Fibroblast of lung (primary cell): ENCODE measurements at regions not wholly inside any gene's neighbourhood (a gene's known extent, or its start where the extent isn't known, plus 50 kb on each side); places are given as distances from the start of the nearest gene placed in this dataset.
"Not testable (repeated sequence)": the region's sequence is repeated elsewhere in the genome, so short reads cannot be mapped to it uniquely, and the experiment has no call there.

Source experiments
- DNase-seq, 2 donors: peaks; one replicate each; pipeline versions ENCODE4 v3.0.0 to v3.0.0-alpha.2; 2010; ENCODE audit warnings: low read depth in 2 of 2
- H2AFZ ChIP-seq: 2 replicates; pipeline ENCODE4 v1.5.1; 2012; ENCODE audit warnings: low read length, control low read depth, inconsistent platforms
- H3K27ac ChIP-seq: 2 replicates; pipeline ENCODE4 v1.5.1; 2011; ENCODE audit warnings: low read length, control low read depth; ENCODE audit not compliant: insufficient read depth
- H3K27me3 ChIP-seq: 2 replicates; pipeline ENCODE4 v1.5.1; 2011; ENCODE audit warnings: mild to moderate bottlenecking, low read length; ENCODE audit not compliant: control insufficient read depth, insufficient read depth
- H3K36me3 ChIP-seq: 2 replicates; pipeline ENCODE4 v1.5.1; 2011; ENCODE audit warnings: low read length; ENCODE audit not compliant: control insufficient read depth, insufficient read depth
- H3K4me1 ChIP-seq: 2 replicates; pipeline ENCODE4 v1.5.1; 2011; ENCODE audit warnings: low read length; ENCODE audit not compliant: control insufficient read depth, insufficient read depth; ENCODE audit errors: extremely low read depth
- H3K4me2 ChIP-seq: 2 replicates; pipeline ENCODE4 v1.5.1; 2011; ENCODE audit warnings: low read length, control low read depth; ENCODE audit not compliant: insufficient read depth; ENCODE audit errors: extremely low read depth
- H3K4me3 ChIP-seq, 4 experiments: fragments of 200-600 bp in 1 of 4; sonication (generic) in 1 of 4; replicated peaks in 1 of 4; 2 replicates each; pipeline ENCODE4 v1.5.1; 2011 to 2016; ENCODE audit warnings: low read length in 4 of 4, low read depth in 3 of 4, mild to moderate bottlenecking in 3 of 4, control low read depth in 2 of 4, inconsistent platforms in 1 of 4, mixed read lengths in 1 of 4; ENCODE audit not compliant: insufficient read depth in 1 of 4; ENCODE audit errors: control extremely low read depth in 1 of 4
- H3K79me2 ChIP-seq: 2 replicates; pipeline ENCODE4 v1.5.1; 2012; ENCODE audit warnings: mild to moderate bottlenecking, low read length, inconsistent platforms; ENCODE audit not compliant: control insufficient read depth, insufficient read depth
- H3K9ac ChIP-seq: 2 replicates; pipeline ENCODE4 v1.5.1; 2011; ENCODE audit warnings: mild to moderate bottlenecking, low read length, control low read depth; ENCODE audit not compliant: insufficient read depth
- H3K9me3 ChIP-seq: 2 replicates; pipeline ENCODE4 v1.5.1; 2012; ENCODE audit warnings: low read depth, low read length; ENCODE audit not compliant: control insufficient read depth, insufficient read depth
- H4K20me1 ChIP-seq: 2 replicates; pipeline ENCODE4 v1.5.1; 2011; ENCODE audit warnings: low read length; ENCODE audit not compliant: control insufficient read depth, insufficient read depth; ENCODE audit errors: extremely low read depth
- CTCF ChIP-seq, 2 donors: IDR thresholded peaks in 1 of 2; conservative IDR thresholded peaks in 1 of 2; 1 replicate in 1 of 2; 2 replicates in 1 of 2; pipeline ENCODE4 v1.5.1; 2011 to 2012; ENCODE audit warnings: low read length in 2 of 2, control low read depth in 1 of 2, inconsistent platforms in 1 of 2, low read depth in 1 of 2, mild to moderate bottlenecking in 1 of 2
- EZH2 ChIP-seq: IDR thresholded peaks from 2 replicates; pipeline ENCODE4 v1.5.1; 2012; ENCODE audit warnings: low read length, control low read depth, mild to moderate bottlenecking; ENCODE audit errors: missing control alignments

GRCh38 chr7:9071160-9071762 is 637.9 kb downstream of the NXPH1 start:
- Histone ChIP-seq H3K4me2 (no peak overlapping the region), H4K20me1 (no peaks in the 10 kb centered on the region), H3K27ac (no peak overlapping the region), H3K79me2 (no peaks in the 10 kb centered on the region), H3K4me3 (no peak overlapping the region), H3K27me3 (no peaks in the 10 kb centered on the region), H3K4me1 (no peaks in the 10 kb centered on the region), H3K9ac (no peak overlapping the region), H2AFZ (no peak overlapping the region), H3K9me3 (no peaks in the 10 kb centered on the region), H3K36me3 (no peaks in the 10 kb centered on the region)
- no peak for DNase-seq
- TF ChIP-seq CTCF (conservative IDR thresholded peaks at IDR 0.05 in 1 of 2, IDR thresholded peaks at IDR 0.05 in 1 of 2; ENCODE audit: low read depth in 1 of 2, low read length in 2 of 2) = no peak
- no peak for TF ChIP-seq EZH2

GRCh38 chr7:9075774-9076173 is 642.4 kb downstream of the NXPH1 start:
- not testable (repeated sequence) for H4K20me1 ChIP-seq, H3K9ac ChIP-seq, H2AFZ ChIP-seq, H3K27me3 ChIP-seq, H3K36me3 ChIP-seq, H3K9me3 ChIP-seq, DNase-seq, H3K27ac ChIP-seq, H3K4me3 ChIP-seq, H3K79me2 ChIP-seq, H3K4me1 ChIP-seq, H3K4me2 ChIP-seq

DNA sequence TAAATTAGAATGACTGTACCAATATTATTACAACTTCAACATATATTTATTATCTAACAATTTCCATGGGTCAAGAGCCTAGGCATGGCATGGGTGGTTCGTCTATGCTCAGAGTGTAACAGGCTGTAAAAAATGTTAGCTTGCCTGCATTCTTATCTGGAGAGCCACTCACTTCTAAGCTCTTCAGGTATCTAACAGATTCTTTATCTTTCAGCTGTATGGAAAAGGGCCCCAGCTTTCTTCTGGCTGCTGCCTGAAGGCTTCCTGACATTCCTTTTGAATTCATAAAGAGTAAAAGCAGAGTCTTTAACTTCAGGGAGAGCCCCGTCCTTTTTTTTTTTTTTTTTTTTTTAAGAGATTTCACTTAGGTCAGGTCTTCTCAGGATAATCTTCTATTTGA is 648.8 kb downstream of the NXPH1 start:
- H2AFZ ChIP-seq = no peak overlapping the region
- H3K27ac ChIP-seq = no peak overlapping the region
- H3K36me3 ChIP-seq = no peaks in the 10 kb centered on the region
- no peak overlapping the region for H3K4me2 ChIP-seq
- TF ChIP-seq EZH2 (no peak), CTCF (conservative IDR thresholded peaks at IDR 0.05 in 1 of 2, IDR thresholded peaks at IDR 0.05 in 1 of 2; ENCODE audit: low read depth in 1 of 2, low read length in 2 of 2) (no peak)
- no peaks in the 10 kb centered on the region for H3K27me3 ChIP-seq
- no peak overlapping the region for H3K4me3 ChIP-seq
- DNase-seq = no peak
- H3K9ac ChIP-seq = no peak overlapping the region
- no peaks in the 10 kb centered on the region for H3K79me2 ChIP-seq
- H3K4me1 ChIP-seq = no peaks in the 10 kb centered on the region
- H3K9me3 ChIP-seq = no peaks in the 10 kb centered on the region
- no peaks in the 10 kb centered on the region for H4K20me1 ChIP-seq
